GM10266 (cell line): ENCODE measurements at regions not wholly inside any gene's neighbourhood (a gene's known extent, or its start where the extent isn't known, plus 50 kb on each side); places are given as distances from the start of the nearest gene placed in this dataset.

Source experiments
- DNase-seq: peaks from one replicate; pipeline ENCODE4 v3.0.0; 2012; ENCODE audit errors: extremely low spot score
- CTCF ChIP-seq: IDR thresholded peaks from 2 replicates; pipeline ENCODE4 v1.5.1; 2012; ENCODE audit warnings: mild to moderate bottlenecking, low read depth; ENCODE audit not compliant: control insufficient read depth, insufficient read depth; ENCODE audit errors: missing control alignments

GRCh38 chr14:51382506-51382905 lies 142.5 kb downstream of the TMX1 start:
- no peak for DNase-seq
- no peak for TF ChIP-seq CTCF

- TF ChIP-seq CTCF: no peak
- no peak for DNase-seq
These were observed 146.4 kb downstream of the TMX1 start for GRCh38 chr14:51386411-51386810.

DNA sequence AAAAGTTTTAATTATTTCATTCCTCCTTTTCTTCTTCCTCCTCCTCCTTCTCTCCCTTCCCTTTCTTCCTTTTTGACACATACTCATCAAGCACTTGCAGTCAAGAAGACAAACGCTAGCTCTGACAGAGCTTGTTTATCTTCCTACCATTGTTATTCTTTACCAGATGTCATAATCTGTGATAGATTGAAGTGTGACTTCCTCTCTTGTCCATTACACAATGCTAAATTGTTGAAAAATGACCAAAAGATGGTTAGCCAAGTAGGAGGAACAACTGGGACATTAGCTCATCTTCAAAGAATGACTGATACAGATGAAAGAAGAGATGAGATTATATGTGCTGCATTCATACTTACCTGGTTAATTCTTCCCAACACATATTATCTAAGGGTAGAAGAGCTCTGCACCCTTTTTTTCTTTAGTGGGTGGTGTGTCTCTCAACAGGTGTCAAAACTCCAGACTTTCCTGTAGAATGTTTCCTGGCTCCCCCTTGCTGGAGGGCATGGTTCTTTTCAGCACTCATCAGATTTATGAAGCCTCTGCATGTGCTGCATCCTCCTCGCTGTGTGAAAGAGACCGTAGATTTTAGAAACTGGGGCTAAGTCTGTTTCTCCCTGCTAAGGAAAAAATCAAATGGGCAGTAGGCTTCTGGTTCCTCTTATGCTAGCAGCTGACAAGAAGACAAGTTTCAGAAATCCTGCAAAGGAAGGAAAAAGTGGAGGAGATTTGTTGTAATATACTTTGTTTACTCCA lies 147.1 kb downstream of the TMX1 start:
- no peak for TF ChIP-seq CTCF
- DNase-seq: no peak

GRCh38 chr14:51392416-51392815 lies 152.4 kb downstream of the TMX1 start:
- TF ChIP-seq CTCF: no peak
- no peak for DNase-seq

GRCh38 chr14:51394384-51394783 lies 154.3 kb downstream of the TMX1 start:
- TF ChIP-seq CTCF: no peak
- no peak for DNase-seq

DNA sequence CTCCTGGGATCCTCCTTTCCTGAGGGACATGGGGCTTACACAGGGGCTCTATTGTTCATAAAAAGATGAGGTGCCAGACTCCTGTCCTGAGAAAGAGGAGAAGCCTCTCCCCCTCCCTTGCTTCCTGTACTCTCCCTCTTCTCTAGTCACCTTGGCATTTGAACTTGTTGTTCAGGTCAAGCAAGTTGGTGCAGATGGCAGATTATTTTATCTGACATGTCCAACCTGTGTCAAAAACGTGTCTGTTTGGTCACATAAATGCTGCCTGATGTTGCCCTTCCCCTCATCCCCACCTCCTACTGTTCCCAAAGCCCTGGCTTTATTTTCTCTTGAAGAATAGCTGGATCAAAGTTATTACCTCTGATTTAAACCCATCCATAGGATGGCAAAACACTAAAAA lies 154.8 kb downstream of the TMX1 start:
- DNase-seq: no peak
- TF ChIP-seq CTCF: no peak

GRCh38 chr14:51395361-51395849 lies 155.4 kb downstream of the TMX1 start:
- DNase-seq: no peak
- no peak for TF ChIP-seq CTCF
